GM23338 (cell line): ENCODE measurements at regions not wholly inside any gene's neighbourhood (a gene's known extent, or its start where the extent isn't known, plus 50 kb on each side); places are given as distances from the start of the nearest gene placed in this dataset.

Experiments
- ATAC-seq: fragments of 200-7000 bp; cut with Tn5 transposase; 3 replicates; pipeline ENCODE4 v1.9.1; 2020
- DNase-seq: peaks from one replicate; pipeline ENCODE4 v3.0.0-alpha.2; 2015; ENCODE audit warnings: low spot score
- H2AFZ ChIP-seq: fragments of 200-600 bp; sonication (generic); 2 replicates; pipeline ENCODE4 v1.8.0; 2016; ENCODE audit warnings: antibody characterized with exemption, mild to moderate bottlenecking, moderate library complexity
- H3F3A ChIP-seq: fragments of 200-600 bp; sonication (generic); replicated peaks from 2 replicates; pipeline ENCODE4 v1.8.0; 2017; ENCODE audit warnings: antibody characterized with exemption, mixed run types, low read depth
- H3K27ac ChIP-seq: fragments of 200-600 bp; sonication (generic); 2 replicates; pipeline ENCODE4 v1.6.1; 2016; ENCODE audit warnings: low read depth
- H3K27me3 ChIP-seq: fragments of 200-600 bp; sonication (generic); 2 replicates; pipeline ENCODE4 v1.8.0; 2016; ENCODE audit warnings: mild to moderate bottlenecking, mixed run types, moderate library complexity; ENCODE audit not compliant: insufficient read depth
- H3K36me3 ChIP-seq: fragments of 200-600 bp; sonication (generic); 2 replicates; pipeline ENCODE4 v1.8.0; 2016; ENCODE audit warnings: mild to moderate bottlenecking; ENCODE audit not compliant: insufficient read depth
- H3K4me1 ChIP-seq: fragments of 200-600 bp; sonication (generic); 2 replicates; pipeline ENCODE4 v1.8.0; 2016; ENCODE audit warnings: mild to moderate bottlenecking, moderate library complexity; ENCODE audit not compliant: insufficient read depth
- H3K4me2 ChIP-seq: fragments of 200-600 bp; sonication (generic); 2 replicates; pipeline ENCODE4 v1.7.1; 2017; ENCODE audit warnings: mixed run types
- H3K4me3 ChIP-seq: fragments of 200-600 bp; sonication (generic); 2 replicates; pipeline ENCODE4 v1.6.1; 2016; ENCODE audit warnings: mixed run types
- H3K79me2 ChIP-seq: fragments of 200-600 bp; sonication (generic); replicated peaks from 2 replicates; pipeline ENCODE4 v1.8.0; 2017; ENCODE audit warnings: mild to moderate bottlenecking; ENCODE audit not compliant: insufficient read depth
- H3K9me2 ChIP-seq: fragments of 200-600 bp; sonication (generic); 2 replicates; pipeline ENCODE4 v1.8.0; 2017; ENCODE audit not compliant: insufficient read depth
- H4K20me1 ChIP-seq: fragments of 200-600 bp; sonication (generic); replicated peaks from 2 replicates; pipeline ENCODE4 v1.8.0; 2017; ENCODE audit warnings: mild to moderate bottlenecking; ENCODE audit not compliant: insufficient read depth
- H3K27ac Mint-ChIP-seq: 2 replicates; pipeline ENCODE4 v1.8.0; 2020; ENCODE audit warnings: inconsistent platforms, mild to moderate bottlenecking, moderate library complexity, mixed read lengths
- H3K27me3 Mint-ChIP-seq: 3 replicates; pipeline ENCODE4 v1.8.0; 2022; ENCODE audit warnings: low read depth, mild to moderate bottlenecking, moderate library complexity, mixed read lengths, inconsistent platforms; ENCODE audit not compliant: insufficient read depth, poor library complexity
- H3K36me3 Mint-ChIP-seq: 3 replicates; pipeline ENCODE4 v1.8.0; 2021; ENCODE audit warnings: low read depth, mild to moderate bottlenecking, inconsistent platforms, moderate library complexity, mixed read lengths
- H3K4me1 Mint-ChIP-seq: 3 replicates; pipeline ENCODE4 v1.8.0; 2020; ENCODE audit warnings: mild to moderate bottlenecking, inconsistent platforms, mixed read lengths
- H3K4me3 Mint-ChIP-seq: 3 replicates; pipeline ENCODE4 v1.8.0; 2021; ENCODE audit warnings: moderate library complexity, mild to moderate bottlenecking, inconsistent platforms, mixed read lengths
- H3K9me3 Mint-ChIP-seq: 3 replicates; pipeline ENCODE4 v1.8.0; 2020; ENCODE audit warnings: moderate library complexity, mild to moderate bottlenecking, inconsistent platforms, mixed read lengths
- CREB1 ChIP-seq: fragments of 250-450 bp; sonication (Bioruptor Pico); IDR thresholded peaks from 2 replicates; pipeline ENCODE4 v1.5.0; 2020; ENCODE audit warnings: low read depth, mild to moderate bottlenecking, moderate library complexity
- ETS1 ChIP-seq: IDR thresholded peaks from 2 replicates; pipeline ENCODE4 v1.6.1; 2016; ENCODE audit warnings: antibody characterized with exemption
- JUNB ChIP-seq: IDR thresholded peaks from one replicate; pipeline ENCODE4 v1.6.1; 2016; ENCODE audit warnings: antibody characterized with exemption; ENCODE audit not compliant: unreplicated experiment
- NANOG ChIP-seq: IDR thresholded peaks from 2 replicates; pipeline ENCODE4 v1.6.1; 2016; ENCODE audit warnings: antibody characterized with exemption, borderline replicate concordance
- POLR2AphosphoS5 ChIP-seq: IDR thresholded peaks from 2 replicates; pipeline ENCODE4 v1.6.1; 2016; ENCODE audit warnings: antibody characterized with exemption, low read depth
- ZNF114 ChIP-seq: fragments of 250-450 bp; sonication (Bioruptor Pico); IDR thresholded peaks from 2 replicates; pipeline ENCODE4 v1.5.0; 2020; ENCODE audit warnings: mild to moderate bottlenecking, moderate library complexity
- ZNF462 ChIP-seq: fragments of 250-450 bp; sonication (Bioruptor Pico); IDR thresholded peaks from 2 replicates; pipeline ENCODE4 v1.5.0; 2020; ENCODE audit warnings: mild to moderate bottlenecking, moderate library complexity

GRCh38 chr15:56838085-56838484 lies 80.4 kb upstream of the TCF12 start (continued):
- TF ChIP-seq NANOG (no peak), ZNF114 (CRISPR knock-in tag) (no peak), POLR2AphosphoS5 (no peak)

GRCh38 chr15:56837273-56837672 lies 81.2 kb upstream of the TCF12 start:
- Mint-ChIP-seq H3K9me3 (no peaks in the 10 kb centered on the region), H3K27ac (no peak overlapping the region), H3K4me3 (no peak overlapping the region), H3K4me1 (no peaks in the 10 kb centered on the region), H3K36me3 (no peaks in the 10 kb centered on the region), H3K27me3 (no peaks in the 10 kb centered on the region)
- Histone ChIP-seq H3K4me1 (no peaks in the 10 kb centered on the region), H3F3A (no peaks in the 10 kb centered on the region), H3K4me3 (no peak overlapping the region), H3K4me2 (no peak overlapping the region), H3K27ac (no peak overlapping the region), H3K36me3 (no peaks in the 10 kb centered on the region), H2AFZ (no peak overlapping the region), H3K9me2 (no peaks in the 10 kb centered on the region), H4K20me1 (no peaks in the 10 kb centered on the region), H3K27me3 (no peaks in the 10 kb centered on the region), H3K79me2 (no peaks in the 10 kb centered on the region)
- DNase-seq (no peak), ATAC-seq (no peak)
- TF ChIP-seq POLR2AphosphoS5 = no peak
- no peak for TF ChIP-seq ZNF462
- TF ChIP-seq CREB1 (CRISPR knock-in tag) = no peak
- TF ChIP-seq JUNB = no peak
- TF ChIP-seq ETS1 = no peak
